Progenitor cell of endocrine pancreas (in vitro differentiated cells): ENCODE measurements at regions not wholly inside any gene's neighbourhood (a gene's known extent, or its start where the extent isn't known, plus 50 kb on each side); places are given as distances from the start of the nearest gene placed in this dataset.

Experiments used
- DNase-seq: peaks from one replicate; pipeline ENCODE4 v3.0.0; 2021; ENCODE audit warnings: low spot score; ENCODE audit not compliant: unreplicated experiment
- H3K27ac Mint-ChIP-seq: 2 replicates; pipeline ENCODE4 v1.8.0; 2021; ENCODE audit warnings: mild to moderate bottlenecking, moderate library complexity, mixed read lengths
- H3K27me3 Mint-ChIP-seq: 2 replicates; pipeline ENCODE4 v1.8.0; 2021; ENCODE audit warnings: mixed read lengths
- H3K36me3 Mint-ChIP-seq: 2 replicates; pipeline ENCODE4 v1.8.0; 2022; ENCODE audit warnings: mixed read lengths; ENCODE audit not compliant: insufficient read depth
- H3K4me1 Mint-ChIP-seq: 2 replicates; pipeline ENCODE4 v1.8.0; 2021; ENCODE audit warnings: low read depth, mixed read lengths
- H3K4me3 Mint-ChIP-seq: 2 replicates; pipeline ENCODE4 v1.8.0; 2021; ENCODE audit warnings: low read depth, mild to moderate bottlenecking, moderate library complexity, mixed read lengths
- H3K9me3 Mint-ChIP-seq: 2 replicates; pipeline ENCODE4 v1.8.0; 2021; ENCODE audit warnings: low read depth, mixed read lengths
- TF ChIP-seq, protein P1 (sequence below): fragments of 200-600 bp; sonication (generic); IDR thresholded peaks from one replicate; pipeline ENCODE4 v1.5.0; 2021; ENCODE audit warnings: antibody characterized with exemption, mild to moderate bottlenecking; ENCODE audit not compliant: unreplicated experiment

- no peak overlapping the region for H3K4me3 Mint-ChIP-seq
- H3K9me3 Mint-ChIP-seq = no peaks in the 10 kb centered on the region
- TF ChIP-seq, protein P1, sequence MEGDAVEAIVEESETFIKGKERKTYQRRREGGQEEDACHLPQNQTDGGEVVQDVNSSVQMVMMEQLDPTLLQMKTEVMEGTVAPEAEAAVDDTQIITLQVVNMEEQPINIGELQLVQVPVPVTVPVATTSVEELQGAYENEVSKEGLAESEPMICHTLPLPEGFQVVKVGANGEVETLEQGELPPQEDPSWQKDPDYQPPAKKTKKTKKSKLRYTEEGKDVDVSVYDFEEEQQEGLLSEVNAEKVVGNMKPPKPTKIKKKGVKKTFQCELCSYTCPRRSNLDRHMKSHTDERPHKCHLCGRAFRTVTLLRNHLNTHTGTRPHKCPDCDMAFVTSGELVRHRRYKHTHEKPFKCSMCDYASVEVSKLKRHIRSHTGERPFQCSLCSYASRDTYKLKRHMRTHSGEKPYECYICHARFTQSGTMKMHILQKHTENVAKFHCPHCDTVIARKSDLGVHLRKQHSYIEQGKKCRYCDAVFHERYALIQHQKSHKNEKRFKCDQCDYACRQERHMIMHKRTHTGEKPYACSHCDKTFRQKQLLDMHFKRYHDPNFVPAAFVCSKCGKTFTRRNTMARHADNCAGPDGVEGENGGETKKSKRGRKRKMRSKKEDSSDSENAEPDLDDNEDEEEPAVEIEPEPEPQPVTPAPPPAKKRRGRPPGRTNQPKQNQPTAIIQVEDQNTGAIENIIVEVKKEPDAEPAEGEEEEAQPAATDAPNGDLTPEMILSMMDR = no peak
- no peak overlapping the region for H3K27ac Mint-ChIP-seq
- H3K36me3 Mint-ChIP-seq = no peaks in the 10 kb centered on the region
- peaks cover 3% of the 10 kb centered on the region for H3K4me1 Mint-ChIP-seq
- peaks cover 77% of the 10 kb centered on the region for H3K27me3 Mint-ChIP-seq
- no peak for DNase-seq
Measured at GRCh38 chr16:6023449-6023848, 925.9 kb upstream of the EEF2KMT start.

DNA sequence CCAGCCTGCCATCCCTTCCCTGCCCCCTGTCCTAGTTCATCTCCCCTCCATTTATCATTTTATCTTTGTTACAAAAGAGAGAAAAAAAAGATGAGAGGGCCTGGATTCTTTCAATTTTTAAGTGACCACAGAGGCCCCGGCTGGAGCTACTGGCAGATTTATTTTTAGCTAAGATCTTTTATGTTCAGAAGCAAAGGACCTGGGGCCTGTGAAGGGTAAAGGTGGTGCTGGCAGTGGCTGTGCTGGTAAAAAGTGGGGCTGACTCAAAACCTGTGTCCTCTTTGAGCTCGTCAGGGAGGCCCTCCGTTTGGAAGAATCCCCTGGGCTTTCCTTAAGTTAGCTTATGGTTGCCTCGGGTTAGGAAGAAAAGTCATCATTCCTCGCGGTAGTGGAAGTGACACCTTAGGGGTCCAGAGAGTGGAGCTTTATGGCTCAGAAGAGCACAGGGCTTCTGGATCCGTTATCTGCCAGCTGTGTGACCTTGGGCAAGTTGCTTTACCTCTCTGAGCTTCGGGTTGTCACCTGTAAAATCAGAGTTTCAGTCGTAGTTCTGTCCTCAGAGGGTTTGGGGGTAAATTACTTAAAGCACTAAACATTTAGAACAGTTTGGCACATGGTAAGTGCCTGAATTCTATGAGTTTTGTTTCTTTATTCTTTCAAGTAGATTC lies 923.8 kb upstream of the EEF2KMT start:
- H3K4me3 Mint-ChIP-seq = no peak overlapping the region
- DNase-seq = no peak
- TF ChIP-seq, protein P1 = no peak
- no peak overlapping the region for H3K27ac Mint-ChIP-seq
- no peaks in the 10 kb centered on the region for H3K36me3 Mint-ChIP-seq
- H3K27me3 Mint-ChIP-seq = peaks cover 76% of the 10 kb centered on the region
- H3K9me3 Mint-ChIP-seq = no peaks in the 10 kb centered on the region
- H3K4me1 Mint-ChIP-seq = peaks cover 3% of the 10 kb centered on the region

- Mint-ChIP-seq H3K36me3 (no peaks in the 10 kb centered on the region), H3K9me3 (no peaks in the 10 kb centered on the region), H3K27me3 (peaks cover 68% of the 10 kb centered on the region), H3K27ac (no peak overlapping the region), H3K4me3 (peak overlapping the region; percentile 58), H3K4me1 (peaks cover 3% of the 10 kb centered on the region)
- TF ChIP-seq, protein P1 = no peak
- DNase-seq = no peak
Measured at GRCh38 chr16:6020162-6020985, 922.8 kb upstream of the EEF2KMT start.

GRCh38 chr16:6019490-6019991 lies 921.9 kb upstream of the EEF2KMT start:
- Mint-ChIP-seq H3K4me1 (peaks cover 3% of the 10 kb centered on the region), H3K9me3 (no peaks in the 10 kb centered on the region), H3K36me3 (no peaks in the 10 kb centered on the region), H3K27me3 (peaks cover 62% of the 10 kb centered on the region), H3K27ac (no peak overlapping the region), H3K4me3 (peak overlapping the region; percentile 58)
- DNase-seq = peak; percentile 14
- TF ChIP-seq, protein P1 = no peak

- H3K36me3 Mint-ChIP-seq = no peaks in the 10 kb centered on the region
- H3K4me3 Mint-ChIP-seq = peak overlapping the region; percentile 62
- H3K27me3 Mint-ChIP-seq = peaks cover 60% of the 10 kb centered on the region
- peak; percentile 13 for DNase-seq
- no peak overlapping the region for H3K27ac Mint-ChIP-seq
- no peaks in the 10 kb centered on the region for H3K9me3 Mint-ChIP-seq
- TF ChIP-seq, protein P1 = no peak
- peaks cover 3% of the 10 kb centered on the region for H3K4me1 Mint-ChIP-seq
Measured at GRCh38 chr16:6018848-6019489, 921.4 kb upstream of the EEF2KMT start.
